ENCODE measurements at regions not wholly inside any gene's neighbourhood (a gene's known extent, or its start where the extent isn't known, plus 50 kb on each side); places are given as distances from the start of the nearest gene placed in this dataset.

- no peaks in the 10 kb centered on the region for H3K36me3 ChIP-seq (ENCODE audit: insufficient read depth, low read length)
- no peak overlapping the region for H3K4me3 ChIP-seq (ENCODE audit: low read depth in 1 of 2, low read length in 2 of 2)
- H3K4me2 ChIP-seq (ENCODE audit: insufficient read depth, low read length) = no peak overlapping the region
- no peak for TF ChIP-seq EZH2 (IDR thresholded peaks at IDR 0.05; ENCODE audit: borderline replicate concordance, low read depth, low read length, severe bottlenecking)
- no peak for TF ChIP-seq CTCF (IDR thresholded peaks at IDR 0.05; ENCODE audit: borderline replicate concordance, extremely low read depth, low read length, poor library complexity, severe bottlenecking)
- no peak overlapping the region for H2AFZ ChIP-seq (ENCODE audit: low read depth, low read length)
- no peaks in the 10 kb centered on the region for H3K9me3 ChIP-seq (ENCODE audit: insufficient read depth, low read length, severe bottlenecking)
- H3K79me2 ChIP-seq (ENCODE audit: insufficient read depth, low read length) = no peaks in the 10 kb centered on the region
- H3K27ac ChIP-seq (ENCODE audit: low read length) = no peak overlapping the region
- H3K27me3 ChIP-seq (ENCODE audit: insufficient read depth, low read length, poor library complexity) = no peaks in the 10 kb centered on the region
- no peaks in the 10 kb centered on the region for H4K20me1 ChIP-seq (ENCODE audit: insufficient read depth, low read length)
- DNase-seq (peak; percentile 44), ATAC-seq (ENCODE audit: insufficient read depth, low read depth) (peak; percentile 73)
- H3K4me1 ChIP-seq (ENCODE audit: insufficient read depth, low read length) = 0 out of 2 replicates have a peak, but pooled peaks cover 3% of the 10 kb centered on the region
- no peak overlapping the region for H3K9ac ChIP-seq (ENCODE audit: low read depth, low read length)
Observed at GRCh38 chr4:129446074-129446473, 350.1 kb downstream of the C4orf33 start.

- Histone ChIP-seq H3K4me2 (ENCODE audit: insufficient read depth, low read length) (no peak overlapping the region), H4K20me1 (ENCODE audit: insufficient read depth, low read length) (no peaks in the 10 kb centered on the region), H2AFZ (ENCODE audit: low read depth, low read length) (no peak overlapping the region), H3K27me3 (ENCODE audit: insufficient read depth, low read length, poor library complexity) (no peaks in the 10 kb centered on the region), H3K36me3 (ENCODE audit: insufficient read depth, low read length) (no peaks in the 10 kb centered on the region), H3K9me3 (ENCODE audit: insufficient read depth, low read length, severe bottlenecking) (no peaks in the 10 kb centered on the region), H3K27ac (ENCODE audit: low read length) (no peak overlapping the region), H3K4me3 (ENCODE audit: low read depth in 1 of 2, low read length in 2 of 2) (no peak overlapping the region), H3K79me2 (ENCODE audit: insufficient read depth, low read length) (no peaks in the 10 kb centered on the region), H3K4me1 (ENCODE audit: insufficient read depth, low read length) (no peaks in the 10 kb centered on the region), H3K9ac (ENCODE audit: low read depth, low read length) (no peak overlapping the region)
- ATAC-seq (ENCODE audit: insufficient read depth, low read depth) (no peak), DNase-seq (no peak)
- TF ChIP-seq EZH2 (IDR thresholded peaks at IDR 0.05; ENCODE audit: borderline replicate concordance, low read depth, low read length, severe bottlenecking) (no peak), CTCF (IDR thresholded peaks at IDR 0.05; ENCODE audit: borderline replicate concordance, extremely low read depth, low read length, poor library complexity, severe bottlenecking) (no peak)
Observed at GRCh38 chr4:129453524-129454200, 357.7 kb downstream of the C4orf33 start.

- Histone ChIP-seq H3K27me3 (ENCODE audit: insufficient read depth, low read length, poor library complexity) (no peaks in the 10 kb centered on the region), H3K79me2 (ENCODE audit: insufficient read depth, low read length) (no peaks in the 10 kb centered on the region), H3K27ac (ENCODE audit: low read length) (no peak overlapping the region), H2AFZ (ENCODE audit: low read depth, low read length) (no peak overlapping the region), H3K4me3 (ENCODE audit: low read depth in 1 of 2, low read length in 2 of 2) (no peak overlapping the region), H3K4me1 (ENCODE audit: insufficient read depth, low read length) (no peaks in the 10 kb centered on the region), H3K9ac (ENCODE audit: low read depth, low read length) (no peak overlapping the region), H4K20me1 (ENCODE audit: insufficient read depth, low read length) (no peaks in the 10 kb centered on the region), H3K4me2 (ENCODE audit: insufficient read depth, low read length) (no peak overlapping the region), H3K36me3 (ENCODE audit: insufficient read depth, low read length) (no peaks in the 10 kb centered on the region), H3K9me3 (ENCODE audit: insufficient read depth, low read length, severe bottlenecking) (no peaks in the 10 kb centered on the region)
- no peak for TF ChIP-seq EZH2 (IDR thresholded peaks at IDR 0.05; ENCODE audit: borderline replicate concordance, low read depth, low read length, severe bottlenecking)
- no peak for TF ChIP-seq CTCF (IDR thresholded peaks at IDR 0.05; ENCODE audit: borderline replicate concordance, extremely low read depth, low read length, poor library complexity, severe bottlenecking)
- ATAC-seq (ENCODE audit: insufficient read depth, low read depth) = no peak; the same call in 2 of the 3 replicates
- no peak for DNase-seq
Observed at GRCh38 chr4:129455482-129455881, 359.5 kb downstream of the C4orf33 start.

Data from DND-41 (cell line).